HG02610 (cell line): ENCODE measurements at regions not wholly inside any gene's neighbourhood (a gene's known extent, or its start where the extent isn't known, plus 50 kb on each side); places are given as distances from the start of the nearest gene placed in this dataset.

Source experiments
- ATAC-seq: cut with Tn5 transposase; IDR thresholded peaks from one replicate; pipeline ENCODE4 v1.9.1; 2021; ENCODE audit warnings: mild to moderate bottlenecking, moderate library complexity; ENCODE audit not compliant: unreplicated experiment

DNA sequence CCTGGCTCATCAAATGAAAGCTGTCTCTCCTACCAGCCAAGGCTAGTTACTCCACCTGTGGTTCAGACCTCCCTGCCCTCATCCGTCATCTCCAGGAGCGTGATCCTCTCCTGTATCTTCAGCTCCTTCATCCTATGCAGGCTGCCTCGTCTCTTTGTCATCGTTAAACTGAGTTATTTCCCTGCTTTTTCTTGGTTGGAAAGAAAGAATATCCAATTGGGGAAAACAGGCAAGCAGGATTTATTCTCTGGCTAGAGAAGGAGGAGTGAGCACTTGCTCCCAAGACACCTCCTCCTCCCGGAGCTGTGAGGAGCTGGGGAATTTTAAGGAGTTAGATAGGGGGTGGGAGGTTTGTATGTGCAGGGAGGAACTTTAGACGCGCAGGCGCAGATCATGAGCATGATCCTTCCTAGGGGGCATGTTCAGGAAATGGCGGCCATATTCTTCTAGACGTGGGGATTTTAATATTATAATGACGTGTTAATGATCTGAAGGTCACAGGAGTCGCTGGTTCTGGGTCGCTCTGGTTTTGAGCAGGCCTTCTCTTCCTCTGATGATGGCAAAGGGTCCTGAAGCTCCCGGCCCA lies 156.4 kb upstream of the KL start:
- no peak for ATAC-seq

- ATAC-seq: no peak
These were observed 154.9 kb upstream of the KL start for GRCh38 chr13:32861304-32861703.

DNA sequence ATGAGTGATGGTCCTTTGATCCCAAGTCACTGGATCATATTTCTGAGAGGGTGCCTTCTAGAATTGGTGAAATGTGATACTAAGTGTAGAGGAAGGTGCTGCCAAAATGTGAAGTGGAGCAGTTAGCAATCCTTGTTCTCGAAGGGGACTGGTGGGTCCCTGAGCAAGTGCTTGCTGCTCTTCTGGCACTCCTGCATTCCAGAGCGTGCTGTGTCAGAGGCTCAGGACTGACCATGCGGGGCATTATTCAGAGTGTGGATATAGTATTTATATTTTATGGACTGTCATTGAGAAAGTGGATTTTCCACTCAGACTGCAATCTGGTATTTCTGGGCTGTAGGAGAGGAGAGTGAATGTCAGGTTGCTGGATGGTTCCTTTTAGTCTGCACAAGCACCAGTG lies 152.6 kb upstream of the KL start:
- ATAC-seq: no peak

- ATAC-seq: no peak
These were observed 149.3 kb upstream of the KL start for GRCh38 chr13:32866921-32867320.

DNA sequence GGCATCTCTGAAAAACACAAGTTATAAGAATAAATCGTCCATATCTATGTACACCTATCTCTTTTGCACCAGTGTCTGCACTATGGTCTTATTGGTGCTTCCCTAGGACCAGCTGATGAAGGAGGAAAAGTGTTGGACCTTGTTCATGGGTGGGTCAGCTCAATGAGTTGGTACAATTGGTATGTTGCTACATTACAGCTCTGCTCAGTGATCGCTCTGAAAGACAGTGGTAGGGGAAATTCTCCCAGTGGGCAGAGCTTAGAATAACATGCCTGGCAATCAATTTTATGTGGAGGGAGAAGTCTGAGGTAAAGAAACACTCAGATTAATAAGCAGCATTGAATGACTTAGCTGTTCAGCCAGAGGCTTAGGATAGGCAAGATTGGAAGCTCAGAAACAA lies 138.7 kb upstream of the KL start:
- ATAC-seq: no peak

DNA sequence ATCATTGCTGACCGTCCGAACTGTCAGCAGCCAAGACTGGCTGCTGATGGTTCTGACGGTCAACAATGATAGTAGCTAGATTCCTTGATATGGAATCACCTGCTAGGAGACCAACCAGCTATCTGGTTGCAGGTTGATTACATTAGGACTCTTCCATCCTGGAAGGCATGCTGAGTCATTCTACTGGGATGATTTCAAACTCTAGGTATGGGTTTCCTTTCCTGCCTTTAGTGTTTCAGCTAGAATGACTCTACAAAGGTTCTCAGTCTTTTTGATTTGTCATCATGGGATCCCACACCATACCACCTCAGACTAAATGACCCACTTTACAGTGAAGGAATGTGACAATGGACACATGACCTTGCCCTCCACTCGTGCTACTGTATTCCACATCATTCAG lies 138.1 kb upstream of the KL start:
- ATAC-seq: no peak

- ATAC-seq: no peak
These were observed 135.6 kb upstream of the KL start for GRCh38 chr13:32880636-32881035.

GRCh38 chr13:32881074-32881776 lies 135.0 kb upstream of the KL start:
- ATAC-seq: no peak

- ATAC-seq: no peak
These were observed 134.5 kb upstream of the KL start for GRCh38 chr13:32881777-32882145.

DNA sequence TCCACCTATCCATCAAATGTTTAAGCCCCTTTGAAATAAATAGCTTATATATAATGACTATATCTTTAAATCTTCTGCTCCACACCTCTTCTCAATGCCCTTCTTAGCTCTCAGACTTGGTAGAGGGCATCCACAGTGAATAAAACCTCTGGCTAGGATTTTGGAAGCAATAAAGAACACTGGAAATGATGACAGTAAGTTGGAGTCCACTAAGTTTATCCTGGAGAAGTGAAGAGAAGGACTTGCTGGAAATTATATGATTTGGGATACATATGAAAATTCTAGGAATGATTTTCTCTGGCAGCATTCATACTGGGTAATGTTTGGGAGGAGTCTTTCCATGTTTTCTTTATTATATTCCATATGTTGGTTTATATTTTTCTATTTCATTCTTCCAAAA lies 133.5 kb upstream of the KL start:
- ATAC-seq: no peak

DNA sequence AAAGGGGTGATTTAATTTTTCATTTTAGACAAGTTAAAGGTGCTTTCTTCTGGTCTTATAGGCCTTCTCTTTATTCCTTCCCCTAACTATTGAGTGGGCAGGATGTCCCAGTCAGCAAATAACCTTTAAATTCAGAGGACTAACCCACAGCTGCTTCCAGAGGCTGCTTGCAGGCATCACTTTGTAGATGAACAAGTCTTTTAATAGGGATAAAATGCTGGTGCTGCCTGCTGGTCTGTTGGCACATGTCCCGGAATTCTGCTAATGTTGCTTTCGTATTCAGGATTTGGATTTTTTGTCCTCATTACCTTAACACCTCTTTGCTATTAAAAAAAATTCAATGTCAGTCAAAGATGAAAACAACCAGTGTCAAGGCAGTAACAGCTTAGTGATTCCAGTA lies 132.7 kb upstream of the KL start:
- no peak for ATAC-seq

DNA sequence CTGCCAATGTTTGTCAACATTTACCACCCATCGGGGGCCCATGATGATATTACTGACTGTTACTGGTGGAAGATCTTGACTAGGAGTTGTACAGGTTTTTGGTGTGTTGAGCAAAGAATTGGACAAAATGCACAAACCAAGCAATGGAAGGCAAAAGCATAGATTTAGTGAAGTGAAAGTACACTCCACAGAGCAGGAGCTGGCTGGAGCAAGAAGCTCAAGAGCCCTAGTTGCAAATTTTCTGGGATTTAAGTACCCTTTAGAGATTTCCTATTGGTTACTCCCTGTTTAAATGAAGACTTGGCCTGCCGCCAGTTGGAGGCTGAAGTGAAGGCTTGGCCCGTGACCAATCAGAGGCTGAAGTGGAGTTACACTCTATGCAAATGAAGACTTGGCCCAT lies 128.6 kb upstream of the KL start:
- ATAC-seq: no peak

DNA sequence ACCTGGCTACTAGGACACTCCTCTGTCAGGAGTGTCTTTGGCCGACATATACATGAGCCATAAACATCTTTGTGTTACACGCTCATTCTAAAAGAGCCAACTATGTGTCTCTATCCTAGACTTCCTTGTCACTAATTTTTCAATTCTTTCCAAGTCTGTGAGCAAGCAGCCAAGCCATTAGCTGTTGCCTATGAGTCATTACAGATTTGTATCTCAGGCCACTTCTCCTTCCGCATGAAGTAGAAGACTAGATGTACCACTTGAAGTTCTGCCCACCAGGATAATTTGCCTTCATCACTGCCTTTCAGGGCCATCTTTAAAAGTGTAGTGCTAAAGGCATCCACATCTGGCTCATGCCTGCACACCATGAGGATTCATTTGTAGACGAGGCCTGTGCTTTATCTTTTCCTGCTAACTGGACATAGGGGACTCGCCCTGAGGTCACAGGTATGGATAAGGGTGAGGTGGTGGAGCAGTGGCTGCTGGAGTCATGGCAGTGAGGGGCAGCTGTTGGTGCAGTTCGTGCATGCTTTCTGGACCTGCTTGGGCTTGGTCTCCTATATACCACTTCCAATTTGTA lies 126.1 kb upstream of the KL start:
- ATAC-seq: no peak

GRCh38 chr13:32893176-32893575 lies 123.0 kb upstream of the KL start:
- ATAC-seq: no peak

- ATAC-seq: no peak
These were observed 121.6 kb upstream of the KL start for GRCh38 chr13:32894589-32895001.

GRCh38 chr13:32895296-32895695 lies 120.9 kb upstream of the KL start:
- ATAC-seq: no peak

DNA sequence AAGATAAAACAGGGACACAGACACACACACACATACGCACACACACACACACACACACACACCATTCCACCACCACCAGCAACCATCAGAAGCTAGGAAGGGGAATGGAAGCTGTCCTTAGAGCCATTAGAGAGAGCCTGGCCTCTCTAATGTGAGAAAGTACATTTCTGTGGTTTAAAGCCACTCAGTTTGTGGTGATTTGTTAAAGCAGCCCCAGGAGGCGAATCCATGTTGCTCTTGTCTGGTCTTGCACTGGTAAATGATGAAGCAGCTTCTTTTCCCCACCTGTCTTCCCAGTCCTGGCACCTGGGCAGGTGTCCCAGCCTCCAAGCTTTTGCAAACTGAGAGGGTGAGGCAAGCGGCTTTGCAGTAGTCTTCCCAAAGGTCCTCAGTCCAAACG lies 118.9 kb upstream of the KL start:
- ATAC-seq: no peak

DNA sequence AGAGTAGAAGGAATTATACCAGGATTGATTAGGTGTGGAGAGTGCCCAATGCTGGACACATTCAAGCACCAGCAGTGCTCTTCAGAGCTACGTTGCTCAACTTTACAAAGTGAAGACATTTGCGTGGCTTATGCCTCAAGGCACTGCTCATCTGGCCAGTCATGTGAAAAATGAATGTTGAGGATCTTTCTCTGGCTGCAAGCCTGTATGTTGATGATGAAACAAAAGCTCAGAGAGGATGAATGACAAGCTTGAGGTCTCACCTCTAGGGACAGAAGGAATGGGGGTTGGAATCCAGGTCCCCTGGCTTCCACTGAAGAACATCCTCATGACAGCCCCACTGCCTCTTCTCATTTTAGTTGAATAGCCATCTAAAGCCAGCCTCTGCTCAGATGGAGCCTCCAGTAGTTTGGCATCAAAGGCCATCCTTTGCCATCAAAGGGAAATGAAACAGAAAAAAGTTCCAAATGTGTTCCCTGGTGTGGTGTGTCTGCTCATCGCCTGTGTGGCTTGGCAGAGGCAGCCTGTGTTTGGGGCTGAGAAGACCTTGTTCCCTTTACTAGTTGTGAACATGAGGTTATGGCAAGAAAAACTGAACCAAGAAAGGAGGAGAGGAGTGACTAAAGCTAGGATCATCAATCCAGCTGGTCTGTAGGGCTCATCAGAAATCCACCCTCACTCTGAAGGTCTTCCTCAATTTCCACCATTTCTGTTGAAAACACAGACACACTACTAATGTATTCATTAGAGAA lies 114.0 kb upstream of the KL start:
- ATAC-seq: no peak

DNA sequence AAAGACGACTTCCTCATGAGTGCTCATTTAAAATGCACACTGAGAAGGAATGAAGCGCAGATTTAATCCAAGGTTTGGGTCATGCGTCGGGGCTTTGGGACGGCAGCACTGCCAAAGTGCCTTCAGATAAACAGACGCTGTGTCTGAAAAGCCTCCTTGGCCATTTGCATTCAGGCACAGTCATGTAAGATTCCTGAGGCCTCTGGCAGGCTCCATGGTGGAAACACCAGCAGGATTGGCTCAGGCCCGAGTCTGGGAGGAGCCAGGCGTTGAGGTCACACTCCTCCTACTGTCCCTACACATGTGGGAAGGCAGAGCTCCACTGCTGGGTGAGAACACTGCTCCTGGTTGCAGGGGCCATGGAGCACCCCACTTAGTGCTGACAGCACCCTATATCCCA lies 113.3 kb upstream of the KL start:
- no peak for ATAC-seq

DNA sequence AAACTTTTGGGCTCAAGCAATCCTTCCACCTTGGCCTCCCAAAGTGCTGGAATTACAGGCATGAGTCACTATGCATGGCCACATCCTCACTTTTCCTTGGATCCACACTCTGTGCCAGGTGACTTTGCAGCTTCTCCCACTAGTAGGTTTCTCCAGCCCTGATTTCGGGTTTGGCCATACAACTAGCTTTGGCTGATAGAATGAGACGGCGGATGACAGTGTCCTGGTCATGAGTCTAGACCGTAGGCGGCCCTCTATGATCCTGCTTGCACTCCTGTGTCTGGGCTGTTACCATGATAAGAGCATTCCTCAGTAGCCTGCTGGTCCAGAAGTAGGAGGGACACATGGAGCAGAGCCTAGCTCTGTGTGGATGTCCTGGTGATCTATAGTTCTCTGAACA lies 112.5 kb upstream of the KL start:
- ATAC-seq: no peak

DNA sequence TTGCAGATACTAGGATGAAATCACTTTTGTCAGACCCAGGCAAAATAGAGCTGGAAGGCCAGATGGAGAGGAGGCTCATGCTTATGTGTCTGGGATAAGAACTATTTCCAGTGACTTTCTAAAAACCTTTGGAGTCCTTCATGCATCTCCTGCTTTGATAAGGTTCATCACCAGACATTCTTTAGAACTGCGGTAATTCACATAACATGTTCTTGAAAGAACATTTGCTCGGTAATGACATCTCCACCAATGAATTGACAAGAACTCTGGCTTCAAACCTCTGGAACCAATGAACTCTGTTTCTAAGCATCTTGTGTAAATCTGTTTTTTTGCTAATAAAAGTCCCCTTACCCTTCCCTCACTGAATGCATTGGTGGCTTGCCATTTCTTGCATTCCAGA lies 112.0 kb upstream of the KL start:
- ATAC-seq: no peak
